ENCODE measurements at regions not wholly inside any gene's neighbourhood (a gene's known extent, or its start where the extent isn't known, plus 50 kb on each side); places are given as distances from the start of the nearest gene placed in this dataset.

DNA sequence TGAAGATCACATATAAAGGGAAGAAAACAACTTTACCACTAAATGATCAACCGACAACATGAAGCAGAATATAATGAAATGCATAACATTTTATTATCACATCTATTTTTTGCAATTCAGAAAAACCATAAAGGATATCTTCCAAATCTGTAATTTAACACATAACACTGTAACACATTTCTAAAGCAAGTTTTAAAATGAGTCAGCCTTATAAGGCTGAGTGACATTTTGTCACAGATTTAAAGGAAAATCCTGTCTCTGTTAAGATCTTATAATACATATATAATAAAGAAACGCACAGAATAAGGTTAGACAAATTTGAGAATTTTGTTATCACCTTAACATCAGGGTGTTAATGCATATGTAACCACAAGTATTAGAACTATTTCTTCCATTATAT, 198.4 kb upstream of the RASA1 start:
- CTCF ChIA-PET: interaction anchor here (0.8 to 3.0 kb wide), 13 partner anchors 30 to 335 kb away, joined by 3 to 18 read pairs (median 5); no protein-coding TSS in a partner anchor
- no peaks in the 10 kb centered on the region for H3K4me1 ChIP-seq
- no peak overlapping the region for H3K4me3 ChIP-seq
- no peaks in the 10 kb centered on the region for H3K9me3 ChIP-seq
- H3K27ac ChIP-seq: no peak overlapping the region
- H3K4me2 ChIP-seq: no peak overlapping the region
- TF ChIP-seq, protein P1, sequence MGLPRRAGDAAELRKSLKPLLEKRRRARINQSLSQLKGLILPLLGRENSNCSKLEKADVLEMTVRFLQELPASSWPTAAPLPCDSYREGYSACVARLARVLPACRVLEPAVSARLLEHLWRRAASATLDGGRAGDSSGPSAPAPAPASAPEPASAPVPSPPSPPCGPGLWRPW (IDR thresholded peaks at IDR 0.05): no peak
- no peak for DNase-seq (ENCODE audit: low read depth in 1 of 2, low spot score in 1 of 2)
- 60% methylated on average over 2 of the region's 2 CpGs for WGBS (ENCODE audit: missing lambda C conversion rate)
- no peak for FAIRE-seq
- POLR2A ChIA-PET: interaction anchor here (1.0 kb wide), 1 partner anchor 199 kb away, joined by 4 read pairs; the partner anchor contains the start of gene RASA1
- no peak for ATAC-seq

DNA sequence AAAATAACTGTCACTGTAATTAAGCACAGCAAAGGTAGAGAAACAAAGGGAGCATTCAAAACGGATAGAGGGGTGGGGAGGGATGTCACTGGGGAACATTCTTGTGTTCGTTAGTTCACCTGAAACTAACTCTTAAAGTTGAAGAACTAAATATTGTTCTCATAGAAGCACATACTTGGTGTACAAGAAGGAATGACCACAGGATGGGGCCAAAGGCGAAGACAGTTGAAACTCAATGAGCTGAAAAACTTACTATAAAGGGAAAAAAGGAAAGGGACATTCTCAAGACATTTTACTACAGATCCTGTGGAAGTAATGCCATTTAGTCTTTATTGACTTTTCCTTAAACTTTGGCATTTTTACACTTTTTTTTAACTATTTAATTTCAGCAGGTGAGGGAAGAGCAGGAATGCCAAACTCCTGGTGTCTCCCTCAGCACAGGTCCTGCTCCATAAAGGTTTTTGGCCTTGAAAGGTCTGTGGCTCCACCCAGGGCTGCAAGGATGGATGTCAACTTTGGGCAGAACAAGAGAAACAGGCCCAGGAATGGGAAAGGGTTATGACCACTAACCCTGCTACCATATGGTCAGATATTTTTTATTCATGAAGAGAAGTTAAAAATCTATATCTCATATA, 197.6 kb upstream of the RASA1 start:
- peak in 1 of 2 experiments; percentile 39 for DNase-seq (ENCODE audit: low read depth in 1 of 2, low spot score in 1 of 2)
- ChIA-PET POLR2A (interaction anchor here (1.0 kb wide), 3 partner anchors 198 to 343 kb away, joined by 3 to 5 read pairs (median 4); partner anchors contain the start of gene RASA1), CTCF (interaction anchor here (0.6 to 3.0 kb wide), 19 partner anchors 9 to 337 kb away, joined by 3 to 18 read pairs (median 4); no protein-coding TSS in a partner anchor)
- no peak overlapping the region for H3K4me3 ChIP-seq
- no peak overlapping the region for H3K27ac ChIP-seq
- peak; percentile 50 to 69; a peak in 3 of 6 replicates for ATAC-seq
- 14% methylated on average over 3 of the region's 3 CpGs for WGBS (ENCODE audit: missing lambda C conversion rate)
- no peak overlapping the region for H3K4me2 ChIP-seq
- no peaks in the 10 kb centered on the region for H3K9me3 ChIP-seq
- no peak for FAIRE-seq
- no peak for TF ChIP-seq HOXB13 (CRISPR knock-in tag; IDR thresholded peaks at IDR 0.05; ENCODE audit: low read depth)
- no peak for TF ChIP-seq JUNB (IDR thresholded peaks at IDR 0.05)
- TF ChIP-seq RNF2 (IDR thresholded peaks at IDR 0.05; ENCODE audit: borderline replicate concordance, low read depth): no peak
- TF ChIP-seq, protein P2, sequence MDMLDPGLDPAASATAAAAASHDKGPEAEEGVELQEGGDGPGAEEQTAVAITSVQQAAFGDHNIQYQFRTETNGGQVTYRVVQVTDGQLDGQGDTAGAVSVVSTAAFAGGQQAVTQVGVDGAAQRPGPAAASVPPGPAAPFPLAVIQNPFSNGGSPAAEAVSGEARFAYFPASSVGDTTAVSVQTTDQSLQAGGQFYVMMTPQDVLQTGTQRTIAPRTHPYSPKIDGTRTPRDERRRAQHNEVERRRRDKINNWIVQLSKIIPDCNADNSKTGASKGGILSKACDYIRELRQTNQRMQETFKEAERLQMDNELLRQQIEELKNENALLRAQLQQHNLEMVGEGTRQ (IDR thresholded peaks at IDR 0.05): no peak
- TF ChIP-seq, protein P3, sequence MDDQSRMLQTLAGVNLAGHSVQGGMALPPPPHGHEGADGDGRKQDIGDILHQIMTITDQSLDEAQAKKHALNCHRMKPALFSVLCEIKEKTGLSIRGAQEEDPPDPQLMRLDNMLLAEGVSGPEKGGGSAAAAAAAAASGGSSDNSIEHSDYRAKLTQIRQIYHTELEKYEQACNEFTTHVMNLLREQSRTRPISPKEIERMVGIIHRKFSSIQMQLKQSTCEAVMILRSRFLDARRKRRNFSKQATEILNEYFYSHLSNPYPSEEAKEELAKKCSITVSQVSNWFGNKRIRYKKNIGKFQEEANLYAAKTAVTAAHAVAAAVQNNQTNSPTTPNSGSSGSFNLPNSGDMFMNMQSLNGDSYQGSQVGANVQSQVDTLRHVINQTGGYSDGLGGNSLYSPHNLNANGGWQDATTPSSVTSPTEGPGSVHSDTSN (IDR thresholded peaks at IDR 0.05): no peak
- no peak for TF ChIP-seq KDM5A (IDR thresholded peaks at IDR 0.05)
- TF ChIP-seq, protein P4, sequence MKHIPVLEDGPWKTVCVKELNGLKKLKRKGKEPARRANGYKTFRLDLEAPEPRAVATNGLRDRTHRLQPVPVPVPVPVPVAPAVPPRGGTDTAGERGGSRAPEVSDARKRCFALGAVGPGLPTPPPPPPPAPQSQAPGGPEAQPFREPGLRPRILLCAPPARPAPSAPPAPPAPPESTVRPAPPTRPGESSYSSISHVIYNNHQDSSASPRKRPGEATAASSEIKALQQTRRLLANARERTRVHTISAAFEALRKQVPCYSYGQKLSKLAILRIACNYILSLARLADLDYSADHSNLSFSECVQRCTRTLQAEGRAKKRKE (CRISPR knock-in tag; IDR thresholded peaks at IDR 0.05; ENCODE audit: low read depth): no peak
- no peak for TF ChIP-seq HEYL (CRISPR knock-in tag; IDR thresholded peaks at IDR 0.05)
- no peak for TF ChIP-seq FOSB (CRISPR knock-in tag; IDR thresholded peaks at IDR 0.05)
- TF ChIP-seq, protein P5, sequence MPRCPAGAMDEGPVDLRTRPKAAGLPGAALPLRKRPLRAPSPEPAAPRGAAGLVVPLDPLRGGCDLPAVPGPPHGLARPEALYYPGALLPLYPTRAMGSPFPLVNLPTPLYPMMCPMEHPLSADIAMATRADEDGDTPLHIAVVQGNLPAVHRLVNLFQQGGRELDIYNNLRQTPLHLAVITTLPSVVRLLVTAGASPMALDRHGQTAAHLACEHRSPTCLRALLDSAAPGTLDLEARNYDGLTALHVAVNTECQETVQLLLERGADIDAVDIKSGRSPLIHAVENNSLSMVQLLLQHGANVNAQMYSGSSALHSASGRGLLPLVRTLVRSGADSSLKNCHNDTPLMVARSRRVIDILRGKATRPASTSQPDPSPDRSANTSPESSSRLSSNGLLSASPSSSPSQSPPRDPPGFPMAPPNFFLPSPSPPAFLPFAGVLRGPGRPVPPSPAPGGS (IDR thresholded peaks at IDR 0.05): no peak
- TF ChIP-seq FOXS1 (CRISPR knock-in tag; IDR thresholded peaks at IDR 0.05): no peak
- TF ChIP-seq RAD21 (conservative IDR thresholded peaks at IDR 0.05 in 1 of 2, IDR thresholded peaks at IDR 0.05 in 1 of 2): peak; percentile 53 to 71
- no peak for TF ChIP-seq CEBPB (IDR thresholded peaks at IDR 0.05)
- TF ChIP-seq, protein P6, sequence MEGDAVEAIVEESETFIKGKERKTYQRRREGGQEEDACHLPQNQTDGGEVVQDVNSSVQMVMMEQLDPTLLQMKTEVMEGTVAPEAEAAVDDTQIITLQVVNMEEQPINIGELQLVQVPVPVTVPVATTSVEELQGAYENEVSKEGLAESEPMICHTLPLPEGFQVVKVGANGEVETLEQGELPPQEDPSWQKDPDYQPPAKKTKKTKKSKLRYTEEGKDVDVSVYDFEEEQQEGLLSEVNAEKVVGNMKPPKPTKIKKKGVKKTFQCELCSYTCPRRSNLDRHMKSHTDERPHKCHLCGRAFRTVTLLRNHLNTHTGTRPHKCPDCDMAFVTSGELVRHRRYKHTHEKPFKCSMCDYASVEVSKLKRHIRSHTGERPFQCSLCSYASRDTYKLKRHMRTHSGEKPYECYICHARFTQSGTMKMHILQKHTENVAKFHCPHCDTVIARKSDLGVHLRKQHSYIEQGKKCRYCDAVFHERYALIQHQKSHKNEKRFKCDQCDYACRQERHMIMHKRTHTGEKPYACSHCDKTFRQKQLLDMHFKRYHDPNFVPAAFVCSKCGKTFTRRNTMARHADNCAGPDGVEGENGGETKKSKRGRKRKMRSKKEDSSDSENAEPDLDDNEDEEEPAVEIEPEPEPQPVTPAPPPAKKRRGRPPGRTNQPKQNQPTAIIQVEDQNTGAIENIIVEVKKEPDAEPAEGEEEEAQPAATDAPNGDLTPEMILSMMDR (IDR thresholded peaks at IDR 0.05): peak; percentile 46
- TF ChIP-seq, protein P7, sequence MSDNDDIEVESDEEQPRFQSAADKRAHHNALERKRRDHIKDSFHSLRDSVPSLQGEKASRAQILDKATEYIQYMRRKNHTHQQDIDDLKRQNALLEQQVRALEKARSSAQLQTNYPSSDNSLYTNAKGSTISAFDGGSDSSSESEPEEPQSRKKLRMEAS (IDR thresholded peaks at IDR 0.05): no peak
- TF ChIP-seq, protein P8, sequence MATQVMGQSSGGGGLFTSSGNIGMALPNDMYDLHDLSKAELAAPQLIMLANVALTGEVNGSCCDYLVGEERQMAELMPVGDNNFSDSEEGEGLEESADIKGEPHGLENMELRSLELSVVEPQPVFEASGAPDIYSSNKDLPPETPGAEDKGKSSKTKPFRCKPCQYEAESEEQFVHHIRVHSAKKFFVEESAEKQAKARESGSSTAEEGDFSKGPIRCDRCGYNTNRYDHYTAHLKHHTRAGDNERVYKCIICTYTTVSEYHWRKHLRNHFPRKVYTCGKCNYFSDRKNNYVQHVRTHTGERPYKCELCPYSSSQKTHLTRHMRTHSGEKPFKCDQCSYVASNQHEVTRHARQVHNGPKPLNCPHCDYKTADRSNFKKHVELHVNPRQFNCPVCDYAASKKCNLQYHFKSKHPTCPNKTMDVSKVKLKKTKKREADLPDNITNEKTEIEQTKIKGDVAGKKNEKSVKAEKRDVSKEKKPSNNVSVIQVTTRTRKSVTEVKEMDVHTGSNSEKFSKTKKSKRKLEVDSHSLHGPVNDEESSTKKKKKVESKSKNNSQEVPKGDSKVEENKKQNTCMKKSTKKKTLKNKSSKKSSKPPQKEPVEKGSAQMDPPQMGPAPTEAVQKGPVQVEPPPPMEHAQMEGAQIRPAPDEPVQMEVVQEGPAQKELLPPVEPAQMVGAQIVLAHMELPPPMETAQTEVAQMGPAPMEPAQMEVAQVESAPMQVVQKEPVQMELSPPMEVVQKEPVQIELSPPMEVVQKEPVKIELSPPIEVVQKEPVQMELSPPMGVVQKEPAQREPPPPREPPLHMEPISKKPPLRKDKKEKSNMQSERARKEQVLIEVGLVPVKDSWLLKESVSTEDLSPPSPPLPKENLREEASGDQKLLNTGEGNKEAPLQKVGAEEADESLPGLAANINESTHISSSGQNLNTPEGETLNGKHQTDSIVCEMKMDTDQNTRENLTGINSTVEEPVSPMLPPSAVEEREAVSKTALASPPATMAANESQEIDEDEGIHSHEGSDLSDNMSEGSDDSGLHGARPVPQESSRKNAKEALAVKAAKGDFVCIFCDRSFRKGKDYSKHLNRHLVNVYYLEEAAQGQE (IDR thresholded peaks at IDR 0.05): no peak
- no peak for TF ChIP-seq ZFP36 (IDR thresholded peaks at IDR 0.05; ENCODE audit: borderline replicate concordance, partially characterized antibody)
- TF ChIP-seq, protein P9, sequence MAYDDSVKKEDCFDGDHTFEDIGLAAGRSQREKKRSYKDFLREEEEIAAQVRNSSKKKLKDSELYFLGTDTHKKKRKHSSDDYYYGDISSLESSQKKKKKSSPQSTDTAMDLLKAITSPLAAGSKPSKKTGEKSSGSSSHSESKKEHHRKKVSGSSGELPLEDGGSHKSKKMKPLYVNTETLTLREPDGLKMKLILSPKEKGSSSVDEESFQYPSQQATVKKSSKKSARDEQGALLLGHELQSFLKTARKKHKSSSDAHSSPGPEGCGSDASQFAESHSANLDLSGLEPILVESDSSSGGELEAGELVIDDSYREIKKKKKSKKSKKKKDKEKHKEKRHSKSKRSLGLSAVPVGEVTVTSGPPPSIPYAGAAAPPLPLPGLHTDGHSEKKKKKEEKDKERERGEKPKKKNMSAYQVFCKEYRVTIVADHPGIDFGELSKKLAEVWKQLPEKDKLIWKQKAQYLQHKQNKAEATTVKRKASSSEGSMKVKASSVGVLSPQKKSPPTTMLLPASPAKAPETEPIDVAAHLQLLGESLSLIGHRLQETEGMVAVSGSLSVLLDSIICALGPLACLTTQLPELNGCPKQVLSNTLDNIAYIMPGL (CRISPR knock-in tag; IDR thresholded peaks at IDR 0.05; ENCODE audit: borderline replicate concordance): no peak
- peak; percentile 65 for TF ChIP-seq SMC3 (IDR thresholded peaks at IDR 0.05)
- no peak for TF ChIP-seq TP53 (CRISPR knock-in tag; IDR thresholded peaks at IDR 0.05)
- TF ChIP-seq EHMT2 (IDR thresholded peaks at IDR 0.05; ENCODE audit: low read depth): no peak
- TF ChIP-seq HOXA7 (CRISPR knock-in tag; IDR thresholded peaks at IDR 0.05): no peak
- H3K4me1 ChIP-seq: no peaks in the 10 kb centered on the region
